Ovary (tissue), 3 donors: ENCODE measurements at regions not wholly inside any gene's neighbourhood (a gene's known extent, or its start where the extent isn't known, plus 50 kb on each side); places are given as distances from the start of the nearest gene placed in this dataset.

Experiments used
- EP300 ChIP-seq: sonication (generic); formaldehyde crosslinking; IDR thresholded peaks from one replicate; pipeline ENCODE4 v1.6.1; 2017; ENCODE audit warnings: antibody characterized with exemption
- POLR2A ChIP-seq: fragments of 450-650 bp; IDR thresholded peaks from one replicate; pipeline ENCODE4 v1.6.1; 2017; ENCODE audit warnings: antibody characterized with exemption, mild to moderate bottlenecking, moderate library complexity
- TF ChIP-seq, protein P1 (sequence below), 3 donors: fragments of 450-650 bp in 2 of 3; fragments of 200-600 bp in 1 of 3; IDR thresholded peaks; one replicate each; pipeline versions ENCODE4 v1.5.1 to v1.8.0; 2016 to 2022; ENCODE audit warnings: antibody characterized with exemption in 3 of 3, mild to moderate bottlenecking in 1 of 3
- donor health status: DM: no; HTN: no; CAD: no.

DNA sequence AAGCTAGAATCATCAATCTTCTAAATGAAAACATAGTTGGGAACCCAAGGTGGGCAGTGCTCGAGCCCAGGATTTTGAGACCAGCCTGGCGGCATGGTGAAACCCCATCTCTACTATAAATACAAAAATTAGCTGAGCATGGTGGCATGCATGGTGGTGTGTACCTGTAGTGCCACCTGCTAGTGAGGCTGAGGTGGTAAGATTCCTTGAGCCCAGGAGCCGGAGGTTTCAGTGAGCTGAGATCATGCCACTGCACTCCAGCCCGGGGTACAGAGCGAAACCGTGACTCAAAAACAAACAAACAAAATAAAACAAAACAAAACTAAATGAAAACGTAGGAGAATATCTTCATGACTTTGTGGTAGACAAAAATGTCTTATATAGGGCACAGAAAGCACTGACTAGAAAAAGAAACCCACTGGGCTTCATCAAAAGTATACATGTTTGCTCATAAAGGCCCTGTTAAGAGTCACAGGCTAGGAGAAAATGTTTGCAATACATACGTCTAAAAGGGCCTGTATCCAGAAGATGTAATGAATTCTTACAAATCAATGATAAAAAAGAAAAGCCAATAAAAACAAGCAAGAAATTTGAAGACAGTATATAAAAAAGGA, 353.6 kb downstream of the FGF9 start:
- TF ChIP-seq, protein P1, sequence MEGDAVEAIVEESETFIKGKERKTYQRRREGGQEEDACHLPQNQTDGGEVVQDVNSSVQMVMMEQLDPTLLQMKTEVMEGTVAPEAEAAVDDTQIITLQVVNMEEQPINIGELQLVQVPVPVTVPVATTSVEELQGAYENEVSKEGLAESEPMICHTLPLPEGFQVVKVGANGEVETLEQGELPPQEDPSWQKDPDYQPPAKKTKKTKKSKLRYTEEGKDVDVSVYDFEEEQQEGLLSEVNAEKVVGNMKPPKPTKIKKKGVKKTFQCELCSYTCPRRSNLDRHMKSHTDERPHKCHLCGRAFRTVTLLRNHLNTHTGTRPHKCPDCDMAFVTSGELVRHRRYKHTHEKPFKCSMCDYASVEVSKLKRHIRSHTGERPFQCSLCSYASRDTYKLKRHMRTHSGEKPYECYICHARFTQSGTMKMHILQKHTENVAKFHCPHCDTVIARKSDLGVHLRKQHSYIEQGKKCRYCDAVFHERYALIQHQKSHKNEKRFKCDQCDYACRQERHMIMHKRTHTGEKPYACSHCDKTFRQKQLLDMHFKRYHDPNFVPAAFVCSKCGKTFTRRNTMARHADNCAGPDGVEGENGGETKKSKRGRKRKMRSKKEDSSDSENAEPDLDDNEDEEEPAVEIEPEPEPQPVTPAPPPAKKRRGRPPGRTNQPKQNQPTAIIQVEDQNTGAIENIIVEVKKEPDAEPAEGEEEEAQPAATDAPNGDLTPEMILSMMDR (IDR thresholded peaks at IDR 0.05), result no peak
- TF ChIP-seq POLR2A (no peak), EP300 (no peak)
